WTC11 (cell line): ENCODE measurements at regions not wholly inside any gene's neighbourhood (a gene's known extent, or its start where the extent isn't known, plus 50 kb on each side); places are given as distances from the start of the nearest gene placed in this dataset.

ENCODE experiments used
- CTCF ChIP-seq: fragments of 200-600 bp; IDR thresholded peaks from 2 replicates; pipeline ENCODE4 v1.8.0; 2022; ENCODE audit warnings: antibody characterized with exemption
- E2F4 ChIP-seq: sonication (generic); formaldehyde crosslinking; IDR thresholded peaks from 2 replicates; pipeline ENCODE4 v1.8.1; 2022; ENCODE audit warnings: low read depth, mild to moderate bottlenecking, moderate library complexity, missing genetic modification reagents, borderline replicate concordance
- E2F5 ChIP-seq: sonication (generic); formaldehyde crosslinking; IDR thresholded peaks from 2 replicates; pipeline ENCODE4 v1.8.1; 2022; ENCODE audit warnings: mild to moderate bottlenecking, moderate library complexity, missing genetic modification reagents

GRCh38 chr3:98954242-98954641 lies 52.7 kb upstream of the DCBLD2 start:
- TF ChIP-seq CTCF, result no peak
- TF ChIP-seq E2F5 (CRISPR knock-in tag), result no peak
- TF ChIP-seq E2F4 (CRISPR knock-in tag), result no peak
